Hepatocyte (in vitro differentiated cells): ENCODE measurements at regions not wholly inside any gene's neighbourhood (a gene's known extent, or its start where the extent isn't known, plus 50 kb on each side); places are given as distances from the start of the nearest gene placed in this dataset.

Experiments used
- EZH2 ChIP-seq: fragments of 200-600 bp; sonication (generic); IDR thresholded peaks from 2 replicates; pipeline ENCODE4 v1.6.1; 2016; ENCODE audit warnings: antibody characterized with exemption, mild to moderate bottlenecking, borderline replicate concordance
- TF ChIP-seq, protein P1 (sequence below): fragments of 200-600 bp; sonication (generic); IDR thresholded peaks from 2 replicates; pipeline ENCODE4 v1.5.1; 2016; ENCODE audit warnings: antibody characterized with exemption, mild to moderate bottlenecking; ENCODE audit not compliant: poor library complexity

DNA sequence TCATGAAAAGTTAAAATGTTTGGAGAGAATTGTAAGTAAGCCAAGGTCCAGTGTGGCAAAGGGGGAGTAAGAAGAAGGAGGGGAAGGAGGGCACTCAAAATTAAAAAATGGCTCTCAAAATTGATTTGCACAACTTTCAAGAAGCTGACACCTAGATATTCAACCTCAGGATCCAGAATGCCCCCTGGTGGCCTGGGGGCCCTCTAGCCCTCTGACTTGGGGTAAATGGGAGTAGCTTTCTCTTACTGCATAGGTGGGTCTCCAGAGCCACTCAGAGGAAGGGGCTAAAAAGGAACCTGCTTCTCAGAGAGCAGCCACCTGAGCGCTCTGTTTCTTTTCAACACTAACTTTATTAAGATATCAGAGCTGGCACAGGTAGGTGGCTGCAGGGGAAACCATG, 968.5 kb downstream of the BCL11A start:
- TF ChIP-seq, protein P1, sequence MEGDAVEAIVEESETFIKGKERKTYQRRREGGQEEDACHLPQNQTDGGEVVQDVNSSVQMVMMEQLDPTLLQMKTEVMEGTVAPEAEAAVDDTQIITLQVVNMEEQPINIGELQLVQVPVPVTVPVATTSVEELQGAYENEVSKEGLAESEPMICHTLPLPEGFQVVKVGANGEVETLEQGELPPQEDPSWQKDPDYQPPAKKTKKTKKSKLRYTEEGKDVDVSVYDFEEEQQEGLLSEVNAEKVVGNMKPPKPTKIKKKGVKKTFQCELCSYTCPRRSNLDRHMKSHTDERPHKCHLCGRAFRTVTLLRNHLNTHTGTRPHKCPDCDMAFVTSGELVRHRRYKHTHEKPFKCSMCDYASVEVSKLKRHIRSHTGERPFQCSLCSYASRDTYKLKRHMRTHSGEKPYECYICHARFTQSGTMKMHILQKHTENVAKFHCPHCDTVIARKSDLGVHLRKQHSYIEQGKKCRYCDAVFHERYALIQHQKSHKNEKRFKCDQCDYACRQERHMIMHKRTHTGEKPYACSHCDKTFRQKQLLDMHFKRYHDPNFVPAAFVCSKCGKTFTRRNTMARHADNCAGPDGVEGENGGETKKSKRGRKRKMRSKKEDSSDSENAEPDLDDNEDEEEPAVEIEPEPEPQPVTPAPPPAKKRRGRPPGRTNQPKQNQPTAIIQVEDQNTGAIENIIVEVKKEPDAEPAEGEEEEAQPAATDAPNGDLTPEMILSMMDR = peak; percentile 15
- TF ChIP-seq EZH2 = no peak
